CD4-positive, alpha-beta T cell treated with Interleukin-15 for 1 hour (primary cell): ENCODE measurements at regions not wholly inside any gene's neighbourhood (a gene's known extent, or its start where the extent isn't known, plus 50 kb on each side); places are given as distances from the start of the nearest gene placed in this dataset.

Source experiments
- DNase-seq: peaks from one replicate; pipeline ENCODE4 v3.0.0-alpha.2; 2020

GRCh38 chr20:48096957-48097890 lies 311.9 kb upstream of the SULF2 start:
- DNase-seq: no peak

DNA sequence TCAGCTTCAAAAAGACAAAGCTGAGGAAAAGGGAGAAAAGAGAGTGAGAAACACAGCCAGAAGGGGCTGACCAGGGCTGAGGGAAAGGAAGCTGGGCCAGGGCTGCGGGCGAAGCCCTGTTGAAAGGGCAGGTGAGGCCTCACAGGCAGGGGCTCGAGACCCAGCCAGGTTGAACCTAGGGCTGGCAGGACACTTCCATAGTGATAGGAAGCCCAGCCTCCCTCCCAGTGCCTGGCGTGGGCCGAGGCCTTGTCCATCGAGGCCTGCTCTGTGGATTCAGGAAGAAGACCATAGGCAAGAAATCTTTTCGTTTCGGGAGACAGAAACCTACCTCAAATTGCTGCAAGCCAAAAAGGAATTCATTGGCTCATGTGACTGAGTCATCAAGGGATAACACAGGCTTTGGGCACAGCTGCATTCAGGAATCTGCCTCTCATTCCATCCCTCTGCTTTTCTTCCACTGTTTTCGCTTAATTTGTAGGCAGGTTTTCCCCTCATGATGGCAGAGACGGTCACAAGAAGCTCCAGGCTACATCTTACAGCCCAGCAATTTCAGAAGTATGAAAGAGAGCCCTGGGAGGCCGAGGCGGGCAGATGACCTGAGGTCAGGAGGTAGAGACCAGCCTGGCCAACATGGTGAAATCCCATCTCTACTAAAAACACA lies 311.1 kb upstream of the SULF2 start:
- DNase-seq: no peak

- no peak for DNase-seq
These were observed 309.7 kb upstream of the SULF2 start for GRCh38 chr20:48094944-48095343.

- DNase-seq: no peak
These were observed 309.0 kb upstream of the SULF2 start for GRCh38 chr20:48094196-48094749.

DNA sequence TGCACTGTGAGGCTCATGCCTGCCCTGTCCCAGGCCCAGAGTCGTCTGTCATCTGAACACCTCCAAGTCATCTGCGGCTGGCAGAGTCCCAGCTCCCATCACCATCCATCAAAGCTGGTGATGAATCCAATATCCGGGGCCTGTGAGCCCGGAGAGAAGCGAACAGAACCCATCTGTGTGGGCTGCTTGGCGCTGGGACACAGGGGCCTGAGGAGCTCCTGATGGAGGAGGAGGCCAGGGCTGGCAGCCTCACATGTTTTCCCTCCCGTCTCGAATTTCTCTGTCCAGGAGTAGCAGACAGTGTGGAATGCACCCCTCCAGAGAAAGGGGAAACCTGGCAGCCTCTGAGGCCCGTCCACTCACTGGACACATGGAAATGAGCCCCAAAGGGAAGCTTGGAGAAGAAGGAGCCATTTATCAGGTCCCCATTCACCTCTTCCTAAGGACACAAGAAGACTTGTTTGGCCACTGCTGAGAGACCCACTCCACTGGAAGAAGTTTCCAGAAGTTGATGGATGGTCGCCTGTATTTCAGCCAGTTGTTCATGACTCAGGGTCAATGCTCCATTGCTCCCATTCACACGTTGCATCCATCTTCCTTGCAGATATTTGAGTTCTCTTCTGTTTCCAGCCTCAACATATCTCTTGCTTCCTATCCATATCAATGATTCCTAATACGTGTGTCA lies 307.5 kb upstream of the SULF2 start:
- DNase-seq: no peak

- no peak for DNase-seq
These were observed 305.5 kb upstream of the SULF2 start for GRCh38 chr20:48090784-48091183.

- no peak for DNase-seq
These were observed 305.0 kb upstream of the SULF2 start for GRCh38 chr20:48090314-48090713.

- no peak for DNase-seq
These were observed 295.3 kb upstream of the SULF2 start for GRCh38 chr20:48080583-48080982.

DNA sequence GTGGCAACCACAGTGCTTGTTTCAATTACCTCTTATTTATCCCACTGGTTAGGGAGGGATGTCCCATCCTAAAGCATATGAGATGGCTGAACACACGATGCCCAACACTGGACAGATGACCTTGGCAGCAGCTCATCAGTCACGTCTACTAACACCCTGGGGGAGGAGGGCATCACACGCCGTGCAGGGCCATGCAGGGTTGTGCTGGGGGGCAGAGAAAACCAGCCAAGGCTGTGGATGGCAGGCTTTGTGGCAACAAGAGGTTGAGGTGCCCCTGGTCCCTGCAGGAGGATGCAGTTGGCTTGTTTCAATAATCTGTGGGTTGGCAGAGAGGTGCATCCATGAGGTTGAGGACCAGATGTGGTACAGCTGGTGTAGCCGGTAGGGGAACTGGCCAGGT lies 293.7 kb upstream of the SULF2 start:
- DNase-seq: no peak

DNA sequence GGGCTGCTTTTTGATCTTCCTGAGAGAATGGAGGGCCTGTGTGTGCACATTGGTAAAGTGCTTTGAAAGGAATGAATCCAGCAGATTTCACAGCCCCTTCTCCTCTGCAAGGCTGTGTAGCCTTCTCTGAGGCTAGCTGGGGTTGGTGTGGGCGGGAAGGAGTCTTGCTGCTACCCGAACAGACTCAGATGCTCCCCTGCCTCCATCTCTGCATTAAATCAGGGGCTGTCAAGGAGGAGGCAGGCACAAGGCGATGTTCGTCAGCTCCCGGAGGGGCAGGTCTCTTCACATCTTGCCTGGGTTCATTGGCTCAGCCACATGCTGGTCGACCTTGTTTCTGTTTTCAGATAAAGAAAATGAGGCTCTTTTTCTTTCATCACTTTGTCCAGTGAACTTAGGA lies 291.5 kb upstream of the SULF2 start:
- no peak for DNase-seq

DNA sequence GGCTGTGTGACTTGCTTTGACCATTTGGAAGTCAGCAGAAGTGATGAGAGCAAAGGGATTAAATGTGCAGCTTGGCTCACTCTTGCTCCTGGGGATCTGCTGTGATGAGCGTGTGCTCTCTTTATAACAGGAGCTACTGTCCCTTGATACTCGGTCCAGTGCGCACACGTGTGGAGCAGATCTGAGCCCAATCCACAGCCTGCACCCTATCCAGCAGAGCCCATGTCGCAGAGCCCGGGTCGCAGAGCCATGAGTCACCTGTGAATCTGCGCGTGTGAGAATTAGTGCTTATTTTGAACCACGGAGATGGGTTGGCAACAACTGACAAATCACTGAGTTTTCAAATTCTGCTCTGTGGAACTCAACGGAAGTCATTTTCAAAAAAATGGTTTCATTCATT lies 291.0 kb upstream of the SULF2 start:
- no peak for DNase-seq

- DNase-seq: no peak
These were observed 290.4 kb upstream of the SULF2 start for GRCh38 chr20:48075591-48076174.

- no peak for DNase-seq
These were observed 285.8 kb upstream of the SULF2 start for GRCh38 chr20:48070991-48071652.

DNA sequence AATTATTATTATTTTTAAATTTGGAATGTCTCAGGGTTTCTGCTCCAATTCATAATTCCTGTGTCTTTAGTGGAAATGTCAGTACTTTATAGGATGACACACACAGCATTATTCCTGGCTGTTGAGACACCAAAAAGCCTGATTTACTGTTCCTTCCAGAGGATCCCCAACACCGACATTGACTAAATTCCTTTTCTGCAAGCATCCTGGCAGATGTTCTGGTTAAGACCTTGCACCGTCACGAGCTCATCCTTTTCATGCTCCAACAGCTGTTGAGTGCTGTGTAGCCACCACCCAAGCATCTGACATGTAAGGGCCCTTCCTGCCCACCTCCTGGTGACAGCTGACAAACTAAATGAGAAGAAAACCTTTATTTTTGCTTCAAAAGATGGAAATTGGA lies 284.3 kb upstream of the SULF2 start:
- no peak for DNase-seq

- DNase-seq: no peak
These were observed 281.6 kb upstream of the SULF2 start for GRCh38 chr20:48066851-48067250.

GRCh38 chr20:48066246-48066645 lies 281.0 kb upstream of the SULF2 start:
- DNase-seq: no peak

- no peak for DNase-seq
These were observed 280.6 kb upstream of the SULF2 start for GRCh38 chr20:48065833-48066232.

DNA sequence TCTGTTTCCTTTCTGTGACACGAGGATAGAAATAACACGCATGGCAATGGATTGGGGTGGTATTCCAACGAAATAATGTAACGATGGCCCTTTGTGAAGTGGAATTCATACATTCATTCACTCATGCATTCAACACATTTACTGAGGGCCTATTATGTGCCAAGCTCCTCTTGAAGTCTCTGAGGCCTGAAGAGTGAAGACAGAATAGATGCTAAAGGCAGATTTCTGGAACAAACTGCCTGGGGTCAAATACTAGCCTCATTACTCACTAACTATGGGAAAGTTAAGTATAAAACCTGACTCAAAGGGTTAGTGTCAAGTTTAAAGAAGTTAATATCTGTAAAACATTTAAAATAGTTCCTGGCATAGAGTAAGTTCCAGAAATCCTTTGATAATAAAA lies 279.6 kb upstream of the SULF2 start:
- no peak for DNase-seq

- no peak for DNase-seq
These were observed 275.8 kb upstream of the SULF2 start for GRCh38 chr20:48060841-48061720.

- no peak for DNase-seq
These were observed 273.6 kb upstream of the SULF2 start for GRCh38 chr20:48058611-48059559.
